ENCODE measurements at regions not wholly inside any gene's neighbourhood (a gene's known extent, or its start where the extent isn't known, plus 50 kb on each side); places are given as distances from the start of the nearest gene placed in this dataset.

DNA sequence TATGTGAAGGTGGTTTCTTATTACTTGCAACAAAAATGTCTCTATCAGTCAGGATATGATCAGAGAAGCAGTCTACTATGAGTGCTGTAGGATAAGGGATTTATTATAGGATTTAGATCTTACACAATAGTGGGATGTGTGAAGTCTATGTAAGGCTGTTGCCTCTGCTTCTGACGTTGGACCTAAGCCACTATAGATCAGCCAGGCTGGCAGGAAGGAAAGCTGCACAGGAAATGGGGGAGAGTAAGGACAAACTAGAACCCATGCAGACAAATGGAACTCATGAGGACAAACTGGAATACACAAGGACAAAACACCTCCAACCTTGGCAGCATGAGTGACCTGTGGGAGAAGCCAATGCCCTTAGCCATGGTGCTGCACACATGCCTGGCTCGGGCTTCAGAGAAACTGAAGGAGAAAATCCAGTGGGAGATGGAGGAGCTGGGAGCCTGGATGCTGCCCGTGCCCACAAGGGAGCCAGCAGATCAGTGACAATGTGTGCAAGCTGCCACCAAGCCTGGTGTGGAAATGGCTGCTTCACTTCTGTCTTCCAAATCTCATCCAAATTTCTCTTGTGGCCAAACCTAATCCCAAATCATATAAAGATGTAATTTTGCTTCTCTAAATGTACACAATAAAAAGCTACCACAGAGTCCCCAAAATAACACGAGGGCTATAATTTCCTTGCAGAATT, 147.0 kb upstream of the PCGF5 start:
- TF ChIP-seq, protein P1, sequence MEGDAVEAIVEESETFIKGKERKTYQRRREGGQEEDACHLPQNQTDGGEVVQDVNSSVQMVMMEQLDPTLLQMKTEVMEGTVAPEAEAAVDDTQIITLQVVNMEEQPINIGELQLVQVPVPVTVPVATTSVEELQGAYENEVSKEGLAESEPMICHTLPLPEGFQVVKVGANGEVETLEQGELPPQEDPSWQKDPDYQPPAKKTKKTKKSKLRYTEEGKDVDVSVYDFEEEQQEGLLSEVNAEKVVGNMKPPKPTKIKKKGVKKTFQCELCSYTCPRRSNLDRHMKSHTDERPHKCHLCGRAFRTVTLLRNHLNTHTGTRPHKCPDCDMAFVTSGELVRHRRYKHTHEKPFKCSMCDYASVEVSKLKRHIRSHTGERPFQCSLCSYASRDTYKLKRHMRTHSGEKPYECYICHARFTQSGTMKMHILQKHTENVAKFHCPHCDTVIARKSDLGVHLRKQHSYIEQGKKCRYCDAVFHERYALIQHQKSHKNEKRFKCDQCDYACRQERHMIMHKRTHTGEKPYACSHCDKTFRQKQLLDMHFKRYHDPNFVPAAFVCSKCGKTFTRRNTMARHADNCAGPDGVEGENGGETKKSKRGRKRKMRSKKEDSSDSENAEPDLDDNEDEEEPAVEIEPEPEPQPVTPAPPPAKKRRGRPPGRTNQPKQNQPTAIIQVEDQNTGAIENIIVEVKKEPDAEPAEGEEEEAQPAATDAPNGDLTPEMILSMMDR (IDR thresholded peaks at IDR 0.05): no peak
- no peak for TF ChIP-seq EZH2 (IDR thresholded peaks at IDR 0.05; ENCODE audit: borderline replicate concordance, insufficient read depth, low read depth, low read length, poor library complexity, severe bottlenecking)

Data from B cell (primary cell).